Bronchial epithelial cell (primary cell): ENCODE measurements at regions not wholly inside any gene's neighbourhood (a gene's known extent, or its start where the extent isn't known, plus 50 kb on each side); places are given as distances from the start of the nearest gene placed in this dataset.
A peak's percentile ranks its signal among the peaks of the same experiment; 100 is the strongest.

Experiments used
- DNase-seq: peaks from one replicate; pipeline ENCODE4 v3.0.0-alpha.2; 2010; ENCODE audit warnings: low read depth
- FAIRE-seq: peaks from 2 replicates; lab custom pipeline; 2011; peaks lifted over from hg19 to GRCh38; lab: Jason Lieb, UNC
- H3K27me3 ChIP-seq: 2 replicates; pipeline ENCODE4 v1.5.1; 2011; ENCODE audit warnings: low read length; ENCODE audit not compliant: control insufficient read depth, insufficient read depth
- H3K36me3 ChIP-seq: 2 replicates; pipeline ENCODE4 v1.5.1; 2011; ENCODE audit warnings: low read length; ENCODE audit not compliant: control insufficient read depth, insufficient read depth
- H3K4me3 ChIP-seq: 2 replicates; pipeline ENCODE4 v1.5.1; 2011; ENCODE audit warnings: mild to moderate bottlenecking, low read depth, low read length, control low read depth
- CTCF ChIP-seq: IDR thresholded peaks from 2 replicates; pipeline ENCODE4 v1.5.1; 2011; ENCODE audit warnings: mild to moderate bottlenecking, moderate library complexity, low read length, control low read depth, inconsistent platforms; ENCODE audit not compliant: insufficient read depth, severe bottlenecking

DNA sequence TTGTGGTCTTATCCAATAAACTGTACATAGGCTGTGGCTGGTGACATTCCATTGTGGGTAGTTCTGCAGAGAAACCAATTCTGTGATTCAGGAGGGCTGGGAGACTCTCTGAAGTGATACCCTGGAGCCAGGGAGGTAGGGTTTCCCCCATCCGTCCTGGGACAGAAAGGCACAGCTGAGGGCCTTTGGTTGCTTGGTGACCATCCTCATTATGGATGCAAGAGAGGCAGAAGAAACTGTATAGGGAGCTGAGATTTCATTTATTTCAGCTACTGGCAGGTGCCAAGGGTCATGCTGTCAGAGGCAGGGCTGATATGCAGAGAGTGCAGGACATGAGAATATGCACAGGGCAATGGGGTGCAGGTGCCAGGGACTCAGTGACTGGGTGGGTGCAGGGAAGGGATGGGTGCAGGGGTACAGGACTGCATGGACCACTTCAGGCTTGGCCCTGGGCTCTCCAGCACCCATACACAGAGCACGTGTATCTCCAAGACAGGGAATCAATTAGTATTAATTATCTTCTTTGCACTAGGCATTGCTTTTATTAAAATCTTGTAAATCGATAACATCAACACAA, 236.5 kb downstream of the ICE1 start:
- no peak for TF ChIP-seq CTCF
- Histone ChIP-seq H3K27me3 (no peaks in the 10 kb centered on the region), H3K4me3 (no peak overlapping the region), H3K36me3 (no peaks in the 10 kb centered on the region)
- DNase-seq (no peak), FAIRE-seq (no peak)

GRCh38 chr5:5658226-5658625, 235.7 kb downstream of the ICE1 start:
- peak; percentile 27 for DNase-seq
- no peak for FAIRE-seq
- no peak overlapping the region for H3K4me3 ChIP-seq

DNA sequence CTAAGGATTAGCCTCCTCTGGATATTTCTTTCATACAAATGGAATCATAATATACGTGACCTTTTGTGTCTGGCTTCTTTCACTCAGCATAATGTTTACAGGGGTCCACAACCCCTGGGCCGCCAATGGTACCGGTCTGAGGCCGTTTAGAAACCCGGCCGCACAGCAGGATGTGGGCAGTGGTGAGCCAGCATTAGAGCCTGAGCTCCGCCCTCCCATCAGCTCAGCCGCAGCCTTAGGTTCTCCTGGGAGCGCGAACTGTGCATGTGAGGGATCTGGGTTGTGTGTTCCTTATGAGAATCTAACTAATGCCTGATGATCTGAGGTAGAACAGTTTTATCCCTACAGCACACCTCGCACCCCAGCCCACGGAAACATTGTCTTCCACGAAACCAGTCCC, 229.7 kb downstream of the ICE1 start:
- no peak for DNase-seq
- Histone ChIP-seq H3K27me3 (no peaks in the 10 kb centered on the region), H3K36me3 (no peaks in the 10 kb centered on the region), H3K4me3 (no peak overlapping the region)
- TF ChIP-seq CTCF: no peak
- no peak for FAIRE-seq

More at GRCh38 chr5:5658226-5658625, 235.7 kb downstream of the ICE1 start:
- Histone ChIP-seq H3K36me3 (no peaks in the 10 kb centered on the region), H3K27me3 (no peaks in the 10 kb centered on the region)
- TF ChIP-seq CTCF: no peak

- no peak overlapping the region for H3K4me3 ChIP-seq
- no peaks in the 10 kb centered on the region for H3K36me3 ChIP-seq
- H3K27me3 ChIP-seq: no peaks in the 10 kb centered on the region
- DNase-seq (no peak), FAIRE-seq (no peak)
- no peak for TF ChIP-seq CTCF
Measured at GRCh38 chr5:5650949-5651348, 228.5 kb downstream of the ICE1 start.

DNA sequence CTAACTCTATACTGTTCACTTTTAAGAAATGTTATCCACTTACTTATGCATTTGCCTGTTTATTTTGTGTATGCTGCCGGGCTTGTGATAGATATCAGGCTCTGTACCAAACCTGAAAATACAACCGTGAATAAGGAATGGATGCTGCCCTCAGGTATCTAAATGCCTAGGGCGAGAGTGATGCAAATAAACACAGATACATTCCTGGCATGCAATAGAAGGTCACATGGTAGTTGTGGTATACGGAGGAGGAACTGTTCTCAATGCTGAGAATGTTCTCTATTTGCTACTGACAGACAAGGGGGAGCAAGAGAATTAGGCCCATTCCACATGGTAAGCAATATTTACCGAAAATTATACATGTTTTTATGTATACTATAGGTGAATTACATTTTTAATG, 227.8 kb downstream of the ICE1 start:
- DNase-seq (no peak), FAIRE-seq (no peak)
- no peak for TF ChIP-seq CTCF
- H3K36me3 ChIP-seq: no peaks in the 10 kb centered on the region
- no peaks in the 10 kb centered on the region for H3K27me3 ChIP-seq
- no peak overlapping the region for H3K4me3 ChIP-seq

DNA sequence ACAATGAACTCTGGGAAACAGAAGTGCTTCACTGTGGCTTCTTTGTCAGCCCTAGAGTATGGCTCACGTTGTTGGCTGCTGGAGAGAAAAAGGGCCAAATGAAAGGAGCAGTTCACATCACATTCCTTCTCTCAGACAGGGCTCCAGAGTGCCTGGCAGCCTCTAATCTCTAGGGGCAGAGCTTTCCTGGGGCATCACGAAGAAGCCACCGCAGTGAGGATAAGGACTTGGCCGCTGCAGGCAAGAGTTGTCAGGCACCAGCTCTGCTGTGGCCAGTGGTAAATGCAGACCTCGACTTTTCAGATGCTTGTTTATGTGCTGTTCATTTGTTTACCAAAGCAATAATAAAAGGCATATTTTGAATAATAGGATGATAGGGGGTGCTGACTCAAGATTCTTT, 227.2 kb downstream of the ICE1 start:
- no peak for TF ChIP-seq CTCF
- no peak for DNase-seq
- H3K36me3 ChIP-seq: no peaks in the 10 kb centered on the region
- FAIRE-seq: no peak
- H3K27me3 ChIP-seq: no peaks in the 10 kb centered on the region
- no peak overlapping the region for H3K4me3 ChIP-seq
